Pancreas (tissue), 10 donors: ENCODE measurements at regions not wholly inside any gene's neighbourhood (a gene's known extent, or its start where the extent isn't known, plus 50 kb on each side); places are given as distances from the start of the nearest gene placed in this dataset.

Experiments
- ATAC-seq, 4 donors: fragments of 200-7000 bp; cut with Tn5 transposase; one replicate each; pipeline versions ENCODE4 v1.8.0 to v1.9.1; 2020; ENCODE audit warnings: mild to moderate bottlenecking in 4 of 4, moderate library complexity in 4 of 4
- DNase-seq, 6 donors: peaks; one replicate each; pipeline ENCODE4 v3.0.0-alpha.2; 2020
- FAIRE-seq: peaks from 2 replicates; lab custom pipeline; 2012; peaks lifted over from hg19 to GRCh38; lab: Jason Lieb, UNC
- H3K27ac ChIP-seq, 4 donors: fragments of 200-600 bp; sonication (generic); 1 replicate in 3 of 4; 2 replicates in 1 of 4; pipeline versions ENCODE4 v1.5.0 to v1.8.0; 2020
- H3K27me3 ChIP-seq, 4 donors: fragments of 200-600 bp; one replicate each; pipeline ENCODE4 v1.8.0; 2021
- H3K36me3 ChIP-seq, 3 donors: fragments of 200-600 bp; sonication (generic) in 1 of 3; one replicate each; pipeline versions ENCODE4 v1.5.0 to v1.8.0; 2020 to 2021
- H3K4me1 ChIP-seq, 3 donors: fragments of 200-600 bp; one replicate each; pipeline ENCODE4 v1.8.0; 2021
- H3K4me3 ChIP-seq, 4 donors: fragments of 200-600 bp; sonication (generic) in 2 of 4; one replicate each; pipeline versions ENCODE4 v1.5.0 to v1.8.0; 2020 to 2021
- H3K9me3 ChIP-seq, 4 donors: fragments of 200-600 bp; one replicate each; pipeline ENCODE4 v1.8.0; 2021
- WGBS, 2 donors: extraction: QIAGEN DNeasy Blood & Tissue Kit; methylation state at CpG; one replicate each; pipeline ENCODE4 v1.1.7; 2013; 5-methylcytosine and 5-hydroxymethylcytosine counted together
- intact Hi-C, 3 donors: fragments of 100-400 bp; cut with DNase I; formaldehyde crosslinking; loops; one replicate each; pipeline versions ENCODE4 v1.11.1 to v1.14.2; 2022
- TF ChIP-seq, protein P1 (sequence below), 4 donors: fragments of 200-600 bp; sonication (generic) in 3 of 4; IDR thresholded peaks; one replicate each; pipeline versions ENCODE4 v1.5.0 to v1.8.0; 2021; ENCODE audit warnings: antibody characterized with exemption in 4 of 4
- donor health status: healthy with polysubstance abuse.
- donor health status: DM: no; HTN: no; CAD: no; lungs with moderate emphysema.
- donor health status: DM: no; HTN: no; CAD: no.
- donor health status: control.
- donor health status: control.
- donor health status: Bipolar disorder and iron deficiency.
- donor health status: DM: yes; HTN: yes; CAD: no.
- donor health status: DM: no; HTN: no; CAD: no.
- donor health status: DM: no; HTN: no; CAD: no.
- donor health status: DM: yes; HTN: yes; CAD: no.

DNA sequence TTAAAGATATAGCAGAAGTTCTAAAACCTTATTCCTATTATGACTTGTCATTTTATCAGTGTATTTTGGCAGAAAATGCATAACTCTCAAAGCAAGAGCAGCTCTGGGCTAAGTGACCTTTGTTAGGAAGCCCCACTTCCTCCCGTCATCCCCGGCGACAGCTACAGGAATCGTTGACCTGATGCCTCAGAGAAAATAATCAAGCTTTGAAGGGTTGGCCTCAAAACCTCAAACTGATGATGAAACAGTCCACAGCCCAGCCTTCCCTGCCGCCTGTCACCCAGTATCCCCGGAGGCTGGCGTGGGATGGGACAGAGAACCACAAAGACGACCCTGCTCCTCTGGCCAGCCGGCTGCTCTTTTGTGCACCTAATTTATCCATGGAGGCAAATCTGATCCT lies 65.3 kb downstream of the KCNF1 start:
- Histone ChIP-seq H3K27ac (no peak overlapping the region), H3K36me3 (no peaks in the 10 kb centered on the region), H3K9me3 (no peaks in the 10 kb centered on the region), H3K4me3 (no peak overlapping the region), H3K27me3 (no peaks in the 10 kb centered on the region), H3K4me1 (no peaks in the 10 kb centered on the region)
- FAIRE-seq: no peak
- 64 to 65% methylated on average over 9 of the region's 9 CpGs for WGBS, 2 donors
- intact Hi-C loops: no loop called here
- TF ChIP-seq, protein P1, sequence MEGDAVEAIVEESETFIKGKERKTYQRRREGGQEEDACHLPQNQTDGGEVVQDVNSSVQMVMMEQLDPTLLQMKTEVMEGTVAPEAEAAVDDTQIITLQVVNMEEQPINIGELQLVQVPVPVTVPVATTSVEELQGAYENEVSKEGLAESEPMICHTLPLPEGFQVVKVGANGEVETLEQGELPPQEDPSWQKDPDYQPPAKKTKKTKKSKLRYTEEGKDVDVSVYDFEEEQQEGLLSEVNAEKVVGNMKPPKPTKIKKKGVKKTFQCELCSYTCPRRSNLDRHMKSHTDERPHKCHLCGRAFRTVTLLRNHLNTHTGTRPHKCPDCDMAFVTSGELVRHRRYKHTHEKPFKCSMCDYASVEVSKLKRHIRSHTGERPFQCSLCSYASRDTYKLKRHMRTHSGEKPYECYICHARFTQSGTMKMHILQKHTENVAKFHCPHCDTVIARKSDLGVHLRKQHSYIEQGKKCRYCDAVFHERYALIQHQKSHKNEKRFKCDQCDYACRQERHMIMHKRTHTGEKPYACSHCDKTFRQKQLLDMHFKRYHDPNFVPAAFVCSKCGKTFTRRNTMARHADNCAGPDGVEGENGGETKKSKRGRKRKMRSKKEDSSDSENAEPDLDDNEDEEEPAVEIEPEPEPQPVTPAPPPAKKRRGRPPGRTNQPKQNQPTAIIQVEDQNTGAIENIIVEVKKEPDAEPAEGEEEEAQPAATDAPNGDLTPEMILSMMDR (IDR thresholded peaks at IDR 0.05): no peak
- ATAC-seq: no peak
- DNase-seq: no peak

DNA sequence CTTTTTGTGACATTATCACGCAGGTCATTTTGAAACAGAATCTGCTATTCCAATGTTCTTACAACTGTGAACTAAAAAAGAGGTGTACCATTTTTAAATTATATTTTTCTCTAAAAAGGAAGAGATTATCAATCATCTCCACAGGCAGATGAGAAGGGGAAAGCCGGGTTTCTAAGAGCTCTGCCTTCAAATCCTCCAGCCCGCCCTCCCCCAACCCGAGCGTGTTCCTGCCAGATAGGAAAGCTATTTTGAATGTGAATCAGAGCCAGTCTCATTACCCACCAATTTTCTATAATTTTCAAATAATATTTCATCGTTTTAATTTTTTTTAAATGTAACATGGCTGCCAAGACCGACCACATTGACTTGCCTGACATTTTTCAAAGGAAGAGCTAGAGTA lies 65.9 kb downstream of the KCNF1 start:
- no peak overlapping the region for H3K27ac ChIP-seq
- no peaks in the 10 kb centered on the region for H3K27me3 ChIP-seq
- no peak for FAIRE-seq
- 74 to 75% methylated on average over 7 of the region's 7 CpGs for WGBS, 2 donors
- H3K36me3 ChIP-seq: no peaks in the 10 kb centered on the region
- no peak for DNase-seq
- TF ChIP-seq, protein P1 (IDR thresholded peaks at IDR 0.05): no peak
- H3K4me1 ChIP-seq: no peaks in the 10 kb centered on the region
- no peak overlapping the region for H3K4me3 ChIP-seq
- no peak for ATAC-seq
- no peaks in the 10 kb centered on the region for H3K9me3 ChIP-seq
- intact Hi-C loops: no loop called here

DNA sequence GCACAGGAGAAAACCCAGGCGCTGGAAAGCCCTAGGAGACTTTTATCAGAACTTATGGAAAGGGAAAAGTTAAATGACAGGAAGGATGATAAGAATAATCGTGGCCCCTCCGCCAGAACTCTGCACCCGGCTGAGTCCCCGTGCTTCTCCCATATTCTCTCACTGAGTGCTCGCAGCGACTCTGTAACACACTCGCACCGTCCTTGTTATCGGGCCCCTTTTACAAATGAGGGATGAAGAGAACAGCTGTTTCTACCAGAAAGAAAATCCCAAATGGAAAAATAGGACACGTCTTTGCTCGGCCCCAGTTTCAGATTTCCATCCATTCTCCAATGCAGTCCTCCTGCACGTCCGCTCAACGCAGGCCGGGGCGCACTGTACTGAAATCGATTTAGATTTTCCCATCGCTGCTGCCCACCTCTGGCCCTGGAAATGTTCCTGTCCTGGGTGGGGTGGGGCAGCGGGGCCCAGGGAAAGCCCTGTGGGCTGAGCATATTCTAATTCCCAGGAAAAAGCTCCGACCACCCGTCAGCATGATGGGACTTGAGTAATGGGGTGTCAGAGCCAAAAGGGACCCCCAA lies 66.4 kb downstream of the KCNF1 start:
- intact Hi-C loops: no loop called here
- Histone ChIP-seq H3K36me3 (no peaks in the 10 kb centered on the region), H3K27me3 (no peaks in the 10 kb centered on the region), H3K4me1 (no peaks in the 10 kb centered on the region), H3K9me3 (no peaks in the 10 kb centered on the region), H3K27ac (no peak overlapping the region), H3K4me3 (no peak overlapping the region)
- no peak for DNase-seq
- ATAC-seq: no peak
- FAIRE-seq: no peak
- WGBS, 2 donors: 79 to 84% methylated on average over 22 of the region's 22 CpGs
- TF ChIP-seq, protein P1 (IDR thresholded peaks at IDR 0.05): no peak

DNA sequence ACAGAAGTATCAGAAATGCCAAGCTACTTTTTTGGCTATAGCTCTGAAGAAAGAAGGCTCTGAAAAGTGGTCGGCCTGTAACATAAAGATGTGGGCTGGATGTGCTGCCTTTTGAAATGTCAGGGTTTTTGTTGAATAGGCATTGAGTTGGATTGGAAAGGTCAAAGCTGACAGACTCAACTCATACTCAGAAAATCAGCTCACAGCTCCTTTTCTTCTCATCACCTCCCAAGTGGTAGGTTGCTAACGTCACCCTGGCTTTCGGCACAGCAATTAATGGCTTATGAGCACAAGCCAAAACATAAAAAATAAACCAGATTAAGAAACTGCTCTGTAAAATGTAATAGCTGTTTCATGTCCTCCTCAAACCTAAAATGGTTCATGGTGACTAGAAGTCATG lies 68.3 kb downstream of the KCNF1 start:
- 83 to 84% methylated on average over 3 of the region's 3 CpGs for WGBS, 2 donors
- H3K27ac ChIP-seq: no peak overlapping the region
- no peak for ATAC-seq
- TF ChIP-seq, protein P1 (IDR thresholded peaks at IDR 0.05): no peak
- intact Hi-C loops: no loop called here
- H3K4me3 ChIP-seq: no peak overlapping the region
- H3K36me3 ChIP-seq: no peaks in the 10 kb centered on the region
- no peaks in the 10 kb centered on the region for H3K27me3 ChIP-seq
- H3K4me1 ChIP-seq: no peaks in the 10 kb centered on the region
- H3K9me3 ChIP-seq: no peaks in the 10 kb centered on the region
- no peak for DNase-seq
- no peak for FAIRE-seq

DNA sequence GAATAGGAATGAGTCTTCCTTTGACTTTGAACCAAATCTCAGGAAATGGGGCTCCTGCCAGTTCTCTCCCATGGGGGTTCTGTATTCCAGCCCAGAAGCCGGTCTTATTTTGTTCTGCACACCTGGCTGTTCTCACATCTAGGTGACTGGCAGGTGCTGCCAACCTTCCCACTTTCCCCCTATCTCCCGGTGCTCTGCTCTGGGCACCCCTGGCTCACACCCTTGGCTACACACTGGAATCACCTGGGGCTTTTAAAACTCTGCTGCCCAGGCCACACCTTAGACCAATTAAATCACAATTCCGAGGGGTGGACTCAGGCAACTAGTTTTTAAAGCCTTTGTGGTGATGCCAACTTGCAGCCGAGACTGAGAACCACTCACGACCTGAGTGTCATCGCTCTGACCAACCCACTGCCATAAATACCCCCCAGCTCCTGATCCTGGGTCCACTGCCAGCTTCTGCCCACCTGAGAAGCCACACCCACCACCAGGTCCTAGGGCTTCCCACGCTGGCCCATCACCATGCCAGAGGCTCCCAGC lies 69.2 kb downstream of the KCNF1 start:
- H3K27me3 ChIP-seq: no peaks in the 10 kb centered on the region
- ATAC-seq: peak in 2 of 4 donors; percentile 59 to 63
- DNase-seq: no peak
- no peak overlapping the region for H3K27ac ChIP-seq
- no peaks in the 10 kb centered on the region for H3K9me3 ChIP-seq
- TF ChIP-seq, protein P1 (IDR thresholded peaks at IDR 0.05): no peak
- H3K4me1 ChIP-seq: no peaks in the 10 kb centered on the region
- intact Hi-C loops: no loop called here
- no peaks in the 10 kb centered on the region for H3K36me3 ChIP-seq
- FAIRE-seq: no peak
- no peak overlapping the region for H3K4me3 ChIP-seq
- 61% methylated on average over 7 of the region's 7 CpGs for WGBS, 2 donors
